Nucleus accumbens (tissue), 56 donors: ENCODE measurements at regions not wholly inside any gene's neighbourhood (a gene's known extent, or its start where the extent isn't known, plus 50 kb on each side); places are given as distances from the start of the nearest gene placed in this dataset.

Experiments
- DNase-seq, 56 donors: peaks; one replicate each; lab custom pipeline; 2025; lab: John Stamatoyannopoulos, UW

GRCh38 chr6:19301980-19302379, 535.2 kb upstream of the ID4 start:
- DNase-seq: no peak

GRCh38 chr6:19303383-19303782, 533.8 kb upstream of the ID4 start:
- DNase-seq: peak in 19 of 56 donors; percentile 1 to 40 (median 18)

- no peak for DNase-seq
Measured at GRCh38 chr6:19309661-19310060, 527.5 kb upstream of the ID4 start.

GRCh38 chr6:19311786-19312185, 525.4 kb upstream of the ID4 start:
- DNase-seq: no peak

- no peak for DNase-seq
Measured at GRCh38 chr6:19312241-19312978, 524.8 kb upstream of the ID4 start.

GRCh38 chr6:19317431-19317986, 519.7 kb upstream of the ID4 start:
- no peak for DNase-seq

GRCh38 chr6:19319005-19319404, 518.2 kb upstream of the ID4 start:
- no peak for DNase-seq

- no peak for DNase-seq
Measured at GRCh38 chr6:19320111-19320581, 517.0 kb upstream of the ID4 start.

- DNase-seq: no peak
Measured at GRCh38 chr6:19322691-19323485, 514.3 kb upstream of the ID4 start.

GRCh38 chr6:19324376-19324775, 512.8 kb upstream of the ID4 start:
- no peak for DNase-seq

- DNase-seq: peak in 5 of 56 donors; percentile 0 to 16 (median 10)
Measured at GRCh38 chr6:19325335-19325789, 511.8 kb upstream of the ID4 start.

- no peak for DNase-seq
Measured at GRCh38 chr6:19327241-19327640, 509.9 kb upstream of the ID4 start.

GRCh38 chr6:19327661-19328060, 509.5 kb upstream of the ID4 start:
- DNase-seq: no peak

GRCh38 chr6:19329078-19329477, 508.1 kb upstream of the ID4 start:
- DNase-seq: no peak

- DNase-seq: no peak
Measured at GRCh38 chr6:19331089-19331488, 506.1 kb upstream of the ID4 start.

GRCh38 chr6:19332806-19333460, 504.2 kb upstream of the ID4 start:
- no peak for DNase-seq

GRCh38 chr6:19333936-19334335, 503.2 kb upstream of the ID4 start:
- no peak for DNase-seq

- peak in 5 of 56 donors; percentile 2 to 19 (median 4) for DNase-seq
Measured at GRCh38 chr6:19336579-19336978, 500.6 kb upstream of the ID4 start.

- DNase-seq: no peak
Measured at GRCh38 chr6:19337101-19337500, 500.1 kb upstream of the ID4 start.

- DNase-seq: no peak
Measured at GRCh38 chr6:19342616-19343015, 494.6 kb upstream of the ID4 start.

- DNase-seq: no peak
Measured at GRCh38 chr6:19349429-19349828, 487.7 kb upstream of the ID4 start.
